G401 (cell line): ENCODE measurements at regions not wholly inside any gene's neighbourhood (a gene's known extent, or its start where the extent isn't known, plus 50 kb on each side); places are given as distances from the start of the nearest gene placed in this dataset.
"Not testable (repeated sequence)": the region's sequence is repeated elsewhere in the genome, so short reads cannot be mapped to it uniquely, and the experiment has no call there.

Experiments used
- DNase-seq: peaks from one replicate; pipeline ENCODE4 v3.0.0-alpha.2; 2015; ENCODE audit warnings: low spot score
- in situ Hi-C: cut with HindIII; loops from 2 replicates; pipeline ENCODE4 v1.10.0; 2016; ENCODE audit warnings: low sequenced_read_pairs, mixed read lengths

DNA sequence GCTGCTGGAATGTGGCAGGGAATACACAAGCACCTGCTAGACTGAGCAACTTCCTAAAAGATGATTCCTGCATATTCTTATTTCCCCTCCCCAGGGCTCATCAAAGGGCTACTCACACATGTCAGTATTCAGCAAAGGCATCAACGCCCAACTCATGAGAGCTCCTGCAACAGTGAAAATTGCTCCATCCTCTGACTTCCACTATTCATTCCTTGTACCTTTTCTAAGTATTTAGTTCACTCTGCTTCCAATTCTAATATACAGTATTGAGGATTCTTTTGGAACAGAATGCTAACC, 84.1 kb downstream of the SCN11A start:
- in situ Hi-C loops: no loop called here

GRCh38 chr3:38966811-38967692, 84.7 kb downstream of the SCN11A start:
- in situ Hi-C loops: no loop called here
- DNase-seq: no peak

More for the DNA sequence above, 84.1 kb downstream of the SCN11A start:
- DNase-seq: no peak

GRCh38 chr3:38964646-38965045, 87.1 kb downstream of the SCN11A start:
- in situ Hi-C loops: no loop called here
- DNase-seq: no peak

- in situ Hi-C loops: no loop called here
- no peak for DNase-seq
These were observed 87.5 kb downstream of the SCN11A start for GRCh38 chr3:38964204-38964603.

GRCh38 chr3:38960953-38961622, 90.7 kb downstream of the SCN11A start:
- in situ Hi-C loops: no loop called here
- peak; percentile 8 for DNase-seq

GRCh38 chr3:38960042-38960622, 91.6 kb downstream of the SCN11A start:
- in situ Hi-C loops: no loop called here

GRCh38 chr3:38958026-38958720, 93.6 kb downstream of the SCN11A start:
- in situ Hi-C loops: no loop called here
- no peak for DNase-seq

More at GRCh38 chr3:38960042-38960622, 91.6 kb downstream of the SCN11A start:
- no peak for DNase-seq

GRCh38 chr3:38957296-38957695, 94.4 kb downstream of the SCN11A start:
- in situ Hi-C loops: no loop called here
- DNase-seq: no peak

DNA sequence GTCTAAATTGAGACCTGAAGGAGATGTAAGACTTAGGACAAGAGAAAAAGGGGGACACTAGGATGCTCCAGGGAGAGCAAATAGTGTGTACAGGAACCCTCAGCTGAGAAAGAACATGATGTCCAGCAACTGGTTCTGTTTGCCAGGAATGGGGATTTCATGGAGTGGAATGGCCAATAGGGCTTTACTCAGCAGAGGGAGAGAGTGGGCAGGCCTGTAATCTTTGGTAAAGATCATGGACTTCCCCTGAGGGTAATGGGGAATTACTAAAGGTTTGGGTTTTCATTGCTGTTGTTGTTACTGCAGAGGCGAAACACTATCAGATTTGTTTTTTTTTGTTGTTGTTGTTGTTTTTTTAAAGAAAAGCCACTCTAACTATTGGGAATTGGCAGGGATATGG, 99.0 kb downstream of the SCN11A start:
- no peak for DNase-seq
- in situ Hi-C loops: no loop called here

DNA sequence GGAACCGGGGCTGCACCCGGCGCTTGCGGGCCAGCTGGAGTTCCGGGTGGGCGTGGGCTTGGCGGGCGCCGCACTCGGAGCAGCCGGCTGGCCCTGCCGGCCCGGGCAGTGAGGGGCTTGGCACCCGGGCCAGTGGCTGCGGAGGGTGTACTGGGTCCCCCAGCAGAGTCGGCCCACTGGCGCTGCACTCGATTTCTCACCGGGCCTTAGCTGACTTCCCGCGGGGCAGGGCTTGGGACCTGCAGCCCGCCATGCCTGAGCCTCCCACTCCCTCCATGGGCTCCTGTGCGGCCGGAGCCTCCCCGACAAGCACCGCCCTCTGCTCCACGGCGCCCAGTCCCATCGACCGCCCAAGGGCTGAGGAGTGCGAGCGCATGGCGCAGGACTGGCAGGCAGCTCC, 100.6 kb downstream of the SCN11A start:
- in situ Hi-C loops, DNase-seq: not testable (repeated sequence)

DNA sequence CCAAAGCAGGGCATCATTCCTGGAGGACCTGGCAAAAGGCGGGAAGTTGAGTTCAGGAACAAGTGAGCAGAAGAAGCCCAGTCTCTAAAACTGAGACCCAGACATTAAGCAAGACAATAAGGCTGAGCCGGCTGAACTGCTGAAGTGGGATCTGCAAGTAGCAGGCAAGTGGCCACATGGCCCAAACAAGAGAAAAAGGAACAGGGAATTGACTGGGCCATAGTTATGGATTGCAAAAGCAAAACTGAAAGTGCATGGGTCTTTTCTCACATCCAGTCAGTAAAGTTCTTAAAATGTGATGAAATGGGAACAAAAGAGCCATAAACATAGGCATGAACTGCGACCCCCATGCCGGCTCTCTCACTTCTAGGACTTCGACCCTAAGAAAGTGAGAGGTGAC, 101.2 kb downstream of the SCN11A start:
- no peak for DNase-seq
- in situ Hi-C loops: no loop called here

- no peak for DNase-seq
- in situ Hi-C loops: no loop called here
These were observed 101.8 kb downstream of the SCN11A start for GRCh38 chr3:38949994-38950393.

DNA sequence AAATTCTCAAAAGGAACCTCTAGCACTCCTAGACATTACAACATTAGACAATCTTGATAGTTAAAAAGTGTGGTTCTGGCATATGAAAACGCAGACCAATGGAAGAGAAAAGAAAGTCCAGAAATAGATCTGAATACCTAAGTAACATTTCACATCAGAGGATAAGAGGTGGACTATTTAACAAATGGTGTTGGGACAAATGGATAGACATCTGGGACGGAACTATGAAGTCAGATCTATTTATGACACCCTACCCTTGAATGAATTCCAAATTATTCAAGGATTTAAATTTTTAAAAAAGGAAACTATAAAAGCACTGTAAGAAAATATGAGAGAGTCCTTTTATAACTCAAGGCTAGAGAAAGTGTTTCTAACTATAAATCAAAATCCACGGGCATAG, 111.3 kb downstream of the SCN11A start:
- in situ Hi-C loops: no loop called here
- no peak for DNase-seq

DNA sequence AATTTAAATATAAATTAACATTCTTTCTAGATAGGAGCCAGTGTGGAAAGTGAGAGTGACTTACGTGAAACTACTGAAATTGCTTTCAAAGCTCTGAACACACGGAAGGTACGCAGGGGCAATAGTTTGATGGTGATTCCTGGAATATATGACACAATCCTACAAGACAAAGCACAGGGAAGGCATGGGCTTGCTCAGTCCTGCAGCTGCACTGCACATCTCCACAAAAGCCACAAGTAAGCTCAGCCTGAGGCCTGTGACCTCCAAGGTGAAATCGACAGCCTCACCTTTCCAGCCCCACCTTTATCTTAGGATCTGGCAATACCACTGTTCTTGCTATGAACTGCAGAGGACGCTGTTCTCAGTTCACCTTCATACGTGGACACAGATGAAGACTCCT, 109.3 kb upstream of the SCN10A start:
- in situ Hi-C loops: no loop called here
- no peak for DNase-seq

- DNase-seq: no peak
- in situ Hi-C loops: no loop called here
These were observed 100.7 kb upstream of the SCN10A start for GRCh38 chr3:38916706-38917105.

DNA sequence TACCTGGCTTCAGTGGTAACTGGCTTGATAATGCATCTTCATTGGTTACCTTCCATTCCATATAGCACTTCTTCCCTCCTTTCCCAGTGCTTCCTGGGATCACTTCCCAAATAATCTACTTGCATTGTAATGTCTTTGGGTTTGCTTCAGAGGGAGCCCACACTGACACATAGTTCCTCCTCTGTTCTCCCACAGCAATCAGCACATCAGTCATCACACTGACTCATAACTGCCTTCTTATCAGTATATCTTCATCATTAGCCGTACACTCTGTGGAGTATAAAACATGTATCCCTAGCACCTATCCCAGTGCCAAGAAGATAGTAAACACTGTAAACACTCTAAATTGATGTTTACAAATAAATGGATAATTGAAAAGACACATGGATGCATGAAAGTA, 91.4 kb upstream of the SCN10A start:
- no peak for DNase-seq
- in situ Hi-C loops: no loop called here

GRCh38 chr3:38890426-38890825, 74.4 kb upstream of the SCN10A start:
- in situ Hi-C loops: no loop called here
- no peak for DNase-seq

- in situ Hi-C loops: no loop called here
- no peak for DNase-seq
These were observed 62.6 kb upstream of the SCN10A start for GRCh38 chr3:38878646-38879045.
